Thyroid gland (tissue), 4 donors: ENCODE measurements at regions not wholly inside any gene's neighbourhood (a gene's known extent, or its start where the extent isn't known, plus 50 kb on each side); places are given as distances from the start of the nearest gene placed in this dataset.

Experiments used
- DNase-seq, 2 donors: peaks; one replicate each; pipeline ENCODE4 v3.0.0-alpha.2; 2019
- H3K27ac ChIP-seq, 3 donors: fragments of 200-600 bp; sonication (generic); 1 replicate in 2 of 3; 2 replicates in 1 of 3; pipeline ENCODE4 v1.5.1; 2016 to 2019; ENCODE audit warnings: mild to moderate bottlenecking in 1 of 3, moderate library complexity in 1 of 3
- H3K27me3 ChIP-seq: fragments of 200-600 bp; sonication (generic); one replicate; pipeline ENCODE4 v1.5.1; 2019
- H3K36me3 ChIP-seq, 2 donors: fragments of 200-600 bp; sonication (generic); one replicate each; pipeline ENCODE4 v1.5.1; 2016 to 2019
- H3K4me1 ChIP-seq, 2 donors: fragments of 200-600 bp; sonication (generic); one replicate each; pipeline ENCODE4 v1.5.1; 2017 to 2019
- H3K4me3 ChIP-seq, 3 donors: fragments of 200-600 bp; sonication (generic); replicated peaks in 1 of 3; 1 replicate in 2 of 3; 2 replicates in 1 of 3; pipeline ENCODE4 v1.5.1; 2016; ENCODE audit warnings: mild to moderate bottlenecking in 1 of 3
- H3K9me3 ChIP-seq: fragments of 200-600 bp; sonication (generic); one replicate; pipeline ENCODE4 v1.5.1; 2017
- POLR2A ChIP-seq, 2 donors: fragments of 450-650 bp; IDR thresholded peaks; one replicate each; pipeline ENCODE4 v1.6.1; 2017; ENCODE audit warnings: antibody characterized with exemption in 2 of 2, mild to moderate bottlenecking in 2 of 2, moderate library complexity in 1 of 2
- WGBS, 2 donors: methylation state at CpG; one replicate each; pipeline ENCODE4 v1.1.5; 2017; 5-methylcytosine and 5-hydroxymethylcytosine counted together
- intact Hi-C: fragments of 100-400 bp; cut with DNase I; formaldehyde crosslinking; loops from one replicate; pipeline ENCODE4 v1.15.1; 2023
- TF ChIP-seq, protein P1 (sequence below), 6 experiments: fragments of 200-600 bp in 3 of 6; fragments of 450-650 bp in 3 of 6; sonication (generic) in 3 of 6; IDR thresholded peaks; one replicate each; pipeline ENCODE4 v1.5.1; 2016 to 2019; ENCODE audit warnings: antibody characterized with exemption in 6 of 6, mild to moderate bottlenecking in 2 of 6, inconsistent platforms in 1 of 6, moderate library complexity in 1 of 6

DNA sequence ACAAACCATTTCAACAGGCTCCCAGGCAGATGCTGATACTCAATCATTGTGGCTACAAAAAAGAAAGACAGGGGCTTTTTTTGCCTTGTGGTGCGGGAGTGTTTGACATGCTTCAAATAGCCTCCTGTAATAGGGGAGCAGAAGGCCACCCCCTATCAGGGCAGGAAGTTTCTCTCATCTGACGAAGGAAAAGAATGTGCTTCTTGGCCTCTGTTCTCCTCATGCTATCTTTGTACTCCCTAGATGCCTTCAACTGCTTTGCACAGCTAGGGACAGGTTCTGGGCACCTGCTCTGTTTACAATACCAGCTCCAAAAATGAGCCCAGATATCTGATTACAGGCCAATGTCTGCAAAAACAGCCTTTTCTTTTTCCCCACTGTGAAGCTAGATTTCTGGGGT, 391.1 kb downstream of the STIM2 start:
- whole genome bisulfite sequencing, 2 donors = 38 to 55% methylated on average over 2 of the region's 2 CpGs
- no peaks in the 10 kb centered on the region for H3K9me3 ChIP-seq
- H3K4me1 ChIP-seq = no peaks in the 10 kb centered on the region
- no peak for TF ChIP-seq POLR2A (IDR thresholded peaks at IDR 0.05)
- TF ChIP-seq, protein P1, sequence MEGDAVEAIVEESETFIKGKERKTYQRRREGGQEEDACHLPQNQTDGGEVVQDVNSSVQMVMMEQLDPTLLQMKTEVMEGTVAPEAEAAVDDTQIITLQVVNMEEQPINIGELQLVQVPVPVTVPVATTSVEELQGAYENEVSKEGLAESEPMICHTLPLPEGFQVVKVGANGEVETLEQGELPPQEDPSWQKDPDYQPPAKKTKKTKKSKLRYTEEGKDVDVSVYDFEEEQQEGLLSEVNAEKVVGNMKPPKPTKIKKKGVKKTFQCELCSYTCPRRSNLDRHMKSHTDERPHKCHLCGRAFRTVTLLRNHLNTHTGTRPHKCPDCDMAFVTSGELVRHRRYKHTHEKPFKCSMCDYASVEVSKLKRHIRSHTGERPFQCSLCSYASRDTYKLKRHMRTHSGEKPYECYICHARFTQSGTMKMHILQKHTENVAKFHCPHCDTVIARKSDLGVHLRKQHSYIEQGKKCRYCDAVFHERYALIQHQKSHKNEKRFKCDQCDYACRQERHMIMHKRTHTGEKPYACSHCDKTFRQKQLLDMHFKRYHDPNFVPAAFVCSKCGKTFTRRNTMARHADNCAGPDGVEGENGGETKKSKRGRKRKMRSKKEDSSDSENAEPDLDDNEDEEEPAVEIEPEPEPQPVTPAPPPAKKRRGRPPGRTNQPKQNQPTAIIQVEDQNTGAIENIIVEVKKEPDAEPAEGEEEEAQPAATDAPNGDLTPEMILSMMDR (IDR thresholded peaks at IDR 0.05) = no peak
- intact Hi-C loops = no loop called here
- H3K27ac ChIP-seq = no peak overlapping the region
- no peaks in the 10 kb centered on the region for H3K27me3 ChIP-seq
- no peak for DNase-seq
- no peak overlapping the region for H3K4me3 ChIP-seq
- H3K36me3 ChIP-seq = no peaks in the 10 kb centered on the region

DNA sequence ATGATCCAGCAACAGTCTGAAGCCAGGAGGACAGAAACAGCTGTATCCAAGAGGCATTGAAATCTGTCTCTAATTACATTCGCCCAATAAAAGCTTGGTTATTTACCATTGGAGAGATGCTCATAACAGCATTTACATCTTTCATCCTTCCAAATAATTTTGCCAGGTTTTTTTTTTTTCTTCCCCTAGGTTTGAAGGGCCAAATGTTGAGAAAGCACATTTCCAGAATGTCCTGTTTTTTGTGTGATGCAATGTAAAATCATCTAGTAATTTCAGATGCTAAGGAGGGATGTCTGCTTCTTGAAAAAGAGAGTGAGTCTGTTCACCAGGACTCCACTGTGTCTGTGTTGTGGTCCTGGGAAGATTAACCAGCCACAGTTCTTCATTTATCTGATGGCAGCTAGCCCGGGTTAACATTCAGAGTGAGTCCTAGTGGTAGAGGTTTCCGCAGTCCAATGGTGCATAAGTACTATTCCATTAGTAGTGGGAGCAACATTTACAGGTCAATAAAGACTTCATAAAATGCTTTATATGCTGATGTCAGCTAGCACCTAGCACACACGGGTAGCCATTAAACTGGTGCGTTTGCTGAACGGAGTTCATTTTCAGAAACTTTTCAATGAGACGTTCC, 406.8 kb downstream of the STIM2 start:
- no peaks in the 10 kb centered on the region for H3K27me3 ChIP-seq
- no peaks in the 10 kb centered on the region for H3K36me3 ChIP-seq
- H3K27ac ChIP-seq = no peak overlapping the region
- no peak overlapping the region for H3K4me3 ChIP-seq
- intact Hi-C loops = no loop called here
- H3K9me3 ChIP-seq = no peaks in the 10 kb centered on the region
- no peak for DNase-seq
- TF ChIP-seq, protein P1 (IDR thresholded peaks at IDR 0.05) = no peak
- TF ChIP-seq POLR2A (IDR thresholded peaks at IDR 0.05) = no peak
- WGBS, 2 donors = 77 to 81% methylated on average over 7 of the region's 7 CpGs
- H3K4me1 ChIP-seq = no peaks in the 10 kb centered on the region

DNA sequence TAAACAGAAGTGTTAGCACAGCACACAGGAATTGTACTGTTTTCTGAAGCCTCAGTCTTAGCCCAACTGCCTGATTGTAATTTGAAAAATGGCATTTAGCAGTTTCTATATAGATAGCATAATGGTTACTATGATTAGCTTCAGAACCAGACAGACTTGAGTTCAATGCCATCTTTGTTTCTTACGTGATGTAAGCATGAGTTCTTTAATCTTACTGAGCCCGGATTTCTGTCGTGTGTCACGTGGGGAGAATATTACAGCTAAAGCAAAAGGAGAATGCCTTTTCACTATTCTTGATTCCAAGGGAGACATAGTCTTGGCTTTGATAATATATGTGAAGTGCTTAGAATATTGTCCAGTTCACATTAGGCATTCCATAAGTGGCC, 407.3 kb downstream of the STIM2 start:
- Histone ChIP-seq H3K36me3 (no peaks in the 10 kb centered on the region), H3K27me3 (no peaks in the 10 kb centered on the region), H3K9me3 (no peaks in the 10 kb centered on the region), H3K4me3 (no peak overlapping the region), H3K4me1 (no peaks in the 10 kb centered on the region), H3K27ac (no peak overlapping the region)
- DNase-seq = no peak
- WGBS, 2 donors = 88 to 89% methylated on average over 4 of the region's 4 CpGs
- TF ChIP-seq, protein P1 (IDR thresholded peaks at IDR 0.05) = no peak
- no peak for TF ChIP-seq POLR2A (IDR thresholded peaks at IDR 0.05)
- intact Hi-C loops = no loop called here

DNA sequence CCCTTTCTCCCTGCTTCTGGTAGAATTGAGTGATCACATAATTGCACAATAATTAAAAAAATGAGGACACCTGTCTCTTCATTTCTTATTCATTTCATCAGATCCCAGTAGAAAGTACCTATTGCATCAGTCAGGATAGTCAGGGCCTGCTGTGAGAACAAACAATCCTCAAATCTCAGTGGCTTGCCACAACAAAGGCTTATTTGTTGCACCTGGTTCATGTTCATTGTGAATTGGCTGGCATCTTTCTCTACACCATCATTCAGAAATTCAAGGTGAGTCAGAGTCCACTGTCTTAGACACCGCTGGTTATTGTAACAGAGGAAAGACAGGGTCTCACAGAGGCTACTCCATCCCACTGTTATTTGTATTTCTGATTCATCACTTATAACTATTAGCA, 409.8 kb downstream of the STIM2 start:
- intact Hi-C loops = no loop called here
- H3K9me3 ChIP-seq = no peaks in the 10 kb centered on the region
- no peak overlapping the region for H3K27ac ChIP-seq
- no peak for DNase-seq
- H3K4me1 ChIP-seq = no peaks in the 10 kb centered on the region
- TF ChIP-seq POLR2A (IDR thresholded peaks at IDR 0.05) = no peak
- TF ChIP-seq, protein P1 (IDR thresholded peaks at IDR 0.05) = no peak
- no peaks in the 10 kb centered on the region for H3K36me3 ChIP-seq
- no peaks in the 10 kb centered on the region for H3K27me3 ChIP-seq
- H3K4me3 ChIP-seq = no peak overlapping the region
- 86 to 94% methylated on average over 1 of the region's 1 CpG for WGBS, 2 donors

DNA sequence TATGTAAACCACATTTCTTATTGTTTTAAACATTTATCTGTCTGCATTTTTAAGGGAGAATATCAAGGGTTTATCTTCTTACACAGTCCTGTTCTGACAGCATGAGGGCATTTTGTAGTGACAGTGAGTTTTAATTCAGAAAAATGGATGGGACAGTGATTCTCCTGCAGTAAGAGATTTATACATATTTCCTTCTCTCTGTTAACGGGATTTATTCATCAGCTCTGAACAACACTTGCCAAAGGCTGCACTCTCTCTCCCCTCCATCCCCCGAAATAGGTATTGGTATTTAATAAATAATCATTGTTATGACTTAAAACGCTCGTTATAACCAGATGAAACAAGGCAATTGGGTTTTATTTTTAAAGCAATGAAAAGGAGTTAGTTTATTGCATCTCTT, 410.9 kb downstream of the STIM2 start:
- intact Hi-C loops = no loop called here
- Histone ChIP-seq H3K4me1 (no peaks in the 10 kb centered on the region), H3K9me3 (no peaks in the 10 kb centered on the region), H3K27me3 (no peaks in the 10 kb centered on the region), H3K4me3 (no peak overlapping the region), H3K36me3 (no peaks in the 10 kb centered on the region), H3K27ac (no peak overlapping the region)
- no peak for TF ChIP-seq POLR2A (IDR thresholded peaks at IDR 0.05)
- TF ChIP-seq, protein P1 (IDR thresholded peaks at IDR 0.05) = no peak
- WGBS, 2 donors = 76 to 77% methylated on average over 4 of the region's 4 CpGs
- DNase-seq = no peak
